PC-3 (cell line): ENCODE measurements at regions not wholly inside any gene's neighbourhood (a gene's known extent, or its start where the extent isn't known, plus 50 kb on each side); places are given as distances from the start of the nearest gene placed in this dataset.

Source experiments
- ATAC-seq: fragments of 200-7000 bp; cut with Tn5 transposase; 2 replicates; pipeline ENCODE4 v1.9.1; 2020; ENCODE audit warnings: mild to moderate bottlenecking, moderate library complexity
- BruUV-seq: library from RNA; stranded (reverse); fragments of 400-500 nt; replicated peaks from 2 replicates; lab custom pipeline; 2021; lab: Mats Ljungman, UMichigan
- CTCF ChIA-PET: fragments of 300-600 bp; sonication (Branson Sonifier 250); formaldehyde crosslinking; loops from one replicate; lab custom pipeline; 2022; ENCODE audit warnings: antibody characterized with exemption; lab: Charles Lee
- POLR2A ChIA-PET: fragments of 300-600 bp; sonication (Branson Sonifier 250); formaldehyde crosslinking; loops from one replicate; lab custom pipeline; 2022; ENCODE audit warnings: antibody characterized with exemption; ENCODE audit not compliant: unreplicated experiment; lab: Charles Lee
- DNase-seq: peaks from one replicate; pipeline ENCODE4 v3.0.0-alpha.2; 2015
- H2AFZ ChIP-seq: fragments of 300-600 bp; sonication (generic); 2 replicates; pipeline ENCODE4 v1.6.0; 2016; ENCODE audit warnings: antibody characterized with exemption, low read length
- H3F3A ChIP-seq: fragments of 300-600 bp; sonication (generic); one replicate; pipeline ENCODE4 v1.6.0; 2017; ENCODE audit warnings: antibody characterized with exemption, low read length, control low read depth, mild to moderate bottlenecking; ENCODE audit not compliant: unreplicated experiment
- H3K27ac ChIP-seq: fragments of 300-600 bp; sonication (generic); 2 replicates; pipeline ENCODE4 v1.5.1; 2016; ENCODE audit warnings: mild to moderate bottlenecking, low read length
- H3K27me3 ChIP-seq: fragments of 300-600 bp; sonication (generic); 2 replicates; pipeline ENCODE4 v1.6.1; 2016; ENCODE audit warnings: low read length, mixed read lengths
- H3K36me3 ChIP-seq: fragments of 300-600 bp; sonication (generic); 2 replicates; pipeline ENCODE4 v1.6.1; 2016; ENCODE audit warnings: low read depth, mixed run types, low read length, mixed read lengths
- H3K4me1 ChIP-seq: fragments of 300-600 bp; sonication (generic); 2 replicates; pipeline ENCODE4 v1.5.1; 2016; ENCODE audit warnings: low read length; ENCODE audit not compliant: insufficient read depth
- H3K4me2 ChIP-seq: fragments of 300-600 bp; sonication (generic); 2 replicates; pipeline ENCODE4 v1.6.0; 2016; ENCODE audit warnings: low read length
- H3K4me3 ChIP-seq: fragments of 300-600 bp; sonication (generic); 2 replicates; pipeline ENCODE4 v1.5.1; 2016; ENCODE audit warnings: mild to moderate bottlenecking, low read length, mixed read lengths
- H3K79me2 ChIP-seq: fragments of 300-600 bp; sonication (generic); 2 replicates; pipeline ENCODE4 v1.6.1; 2017; ENCODE audit warnings: low read length, mixed read lengths
- H3K9ac ChIP-seq: fragments of 300-600 bp; sonication (generic); 2 replicates; pipeline ENCODE4 v1.6.0; 2016; ENCODE audit warnings: mild to moderate bottlenecking, low read length
- H3K9me2 ChIP-seq: fragments of 300-600 bp; sonication (generic); replicated peaks from 2 replicates; pipeline ENCODE4 v1.6.1; 2016; ENCODE audit warnings: mixed run types, low read length, mixed read lengths
- H3K9me3 ChIP-seq: fragments of 300-600 bp; sonication (generic); 2 replicates; pipeline ENCODE4 v1.6.1; 2016; ENCODE audit warnings: low read length, mixed read lengths
- H4K20me1 ChIP-seq: fragments of 300-600 bp; sonication (generic); 2 replicates; pipeline ENCODE4 v1.6.1; 2016; ENCODE audit warnings: low read length, mixed read lengths
- CTCF ChIP-seq: fragments of 300-600 bp; sonication (generic); conservative IDR thresholded peaks from 2 replicates; pipeline ENCODE4 v1.5.1; 2017; ENCODE audit warnings: antibody characterized with exemption, low read depth, mild to moderate bottlenecking, low read length
- EZH2 ChIP-seq: fragments of 300-600 bp; sonication (generic); IDR thresholded peaks from one replicate; pipeline ENCODE4 v1.6.1; 2017; ENCODE audit warnings: antibody characterized with exemption, mild to moderate bottlenecking, low read length; ENCODE audit not compliant: unreplicated experiment
- EZH2phosphoT487 ChIP-seq: fragments of 300-600 bp; sonication (generic); IDR thresholded peaks from 2 replicates; pipeline ENCODE4 v1.6.1; 2018; ENCODE audit warnings: mild to moderate bottlenecking, antibody characterized with exemption, low read length, borderline replicate concordance
- intact Hi-C: fragments of 100-400 bp; cut with micrococcal nuclease; formaldehyde crosslinking; loops from 2 replicates; pipeline ENCODE4 v1.9.0; 2023

GRCh38 chr1:118275472-118276115 lies 90.6 kb upstream of the SPAG17 start:
- H3K79me2 ChIP-seq, result no peaks in the 10 kb centered on the region
- TF ChIP-seq EZH2phosphoT487 (no peak), CTCF (no peak), EZH2 (no peak)
- H3K9me2 ChIP-seq, result no peaks in the 10 kb centered on the region
- intact Hi-C loops, result no loop called here
- H3K4me1 ChIP-seq, result no peaks in the 10 kb centered on the region
- DNase-seq (no peak), ATAC-seq (no peak)
- no peak overlapping the region for H3K4me2 ChIP-seq
- POLR2A ChIA-PET, result no interaction called here
- H3K27ac ChIP-seq, result no peak overlapping the region
- BruUV-seq, result no TSS peak
- H3K27me3 ChIP-seq, result peaks cover 31% of the 10 kb centered on the region
- no peak overlapping the region for H3K4me3 ChIP-seq
- no peak overlapping the region for H2AFZ ChIP-seq
- no peaks in the 10 kb centered on the region for H3F3A ChIP-seq
- H4K20me1 ChIP-seq, result no peaks in the 10 kb centered on the region
- CTCF ChIA-PET, result no interaction called here
- no peaks in the 10 kb centered on the region for H3K9me3 ChIP-seq
- H3K36me3 ChIP-seq, result no peaks in the 10 kb centered on the region
- H3K9ac ChIP-seq, result no peak overlapping the region

GRCh38 chr1:118272884-118273283 lies 87.9 kb upstream of the SPAG17 start:
- Histone ChIP-seq H3K79me2 (no peaks in the 10 kb centered on the region), H3K9me2 (no peaks in the 10 kb centered on the region), H3K4me1 (no peaks in the 10 kb centered on the region), H3F3A (no peaks in the 10 kb centered on the region), H3K36me3 (no peaks in the 10 kb centered on the region), H3K27ac (no peak overlapping the region), H3K4me3 (no peak overlapping the region), H3K4me2 (no peak overlapping the region), H3K9me3 (no peaks in the 10 kb centered on the region), H3K9ac (no peak overlapping the region), H2AFZ (no peak overlapping the region), H3K27me3 (peaks cover 31% of the 10 kb centered on the region), H4K20me1 (no peaks in the 10 kb centered on the region)
- no TSS peak for BruUV-seq
- ChIA-PET POLR2A (no interaction called here), CTCF (no interaction called here)
- intact Hi-C loops, result no loop called here
- TF ChIP-seq EZH2phosphoT487 (no peak), EZH2 (no peak), CTCF (no peak)
- ATAC-seq, result no peak
- no peak for DNase-seq

- ChIA-PET POLR2A (no interaction called here), CTCF (no interaction called here)
- Histone ChIP-seq H3K27ac (no peak overlapping the region), H2AFZ (no peak overlapping the region), H3K4me3 (no peak overlapping the region), H3K9ac (no peak overlapping the region), H3K9me2 (no peaks in the 10 kb centered on the region), H4K20me1 (no peaks in the 10 kb centered on the region), H3K79me2 (no peaks in the 10 kb centered on the region), H3K36me3 (no peaks in the 10 kb centered on the region), H3K9me3 (no peaks in the 10 kb centered on the region), H3K4me1 (no peaks in the 10 kb centered on the region), H3K4me2 (no peak overlapping the region), H3F3A (no peaks in the 10 kb centered on the region), H3K27me3 (peaks cover 29% of the 10 kb centered on the region)
- DNase-seq (no peak), ATAC-seq (no peak)
- no peak for TF ChIP-seq EZH2phosphoT487
- no peak for TF ChIP-seq CTCF
- no peak for TF ChIP-seq EZH2
- BruUV-seq, result no TSS peak
- intact Hi-C loops, result no loop called here
Measured at GRCh38 chr1:118271883-118272282, 86.9 kb upstream of the SPAG17 start.
